ENCODE measurements at regions not wholly inside any gene's neighbourhood (a gene's known extent, or its start where the extent isn't known, plus 50 kb on each side); places are given as distances from the start of the nearest gene placed in this dataset.

GRCh38 chr14:97312910-97313309, 515.7 kb downstream of the VRK1 start:
- no peak for DNase-seq

GRCh38 chr14:97315790-97316189, 518.6 kb downstream of the VRK1 start:
- DNase-seq: no peak

GRCh38 chr14:97318380-97318779, 521.2 kb downstream of the VRK1 start:
- DNase-seq: no peak

- DNase-seq: peak; percentile 15
Measured at GRCh38 chr14:97319691-97320090, 522.5 kb downstream of the VRK1 start.

- no peak for DNase-seq
Measured at GRCh38 chr14:97328743-97329142, 531.6 kb downstream of the VRK1 start.

- DNase-seq: no peak
Measured at GRCh38 chr14:97329701-97330100, 532.5 kb downstream of the VRK1 start.

GRCh38 chr14:97331058-97331457, 533.9 kb downstream of the VRK1 start:
- no peak for DNase-seq

GRCh38 chr14:97331526-97331925, 534.3 kb downstream of the VRK1 start:
- no peak for DNase-seq

GRCh38 chr14:97336179-97336578, 539.0 kb downstream of the VRK1 start:
- DNase-seq: no peak

GRCh38 chr14:97336816-97337215, 539.6 kb downstream of the VRK1 start:
- DNase-seq: no peak

GRCh38 chr14:97337267-97337666, 540.1 kb downstream of the VRK1 start:
- DNase-seq: no peak

GRCh38 chr14:97337670-97338069, 540.5 kb downstream of the VRK1 start:
- DNase-seq: no peak

GRCh38 chr14:97344666-97345065, 547.5 kb downstream of the VRK1 start:
- no peak for DNase-seq

GRCh38 chr14:97346675-97347074, 549.5 kb downstream of the VRK1 start:
- DNase-seq: no peak

GRCh38 chr14:97349463-97349862, 552.3 kb downstream of the VRK1 start:
- no peak for DNase-seq

- DNase-seq: no peak
Measured at GRCh38 chr14:97349946-97350345, 552.8 kb downstream of the VRK1 start.

GRCh38 chr14:97350415-97350814, 553.2 kb downstream of the VRK1 start:
- DNase-seq: no peak

GRCh38 chr14:97350894-97351731, 553.9 kb downstream of the VRK1 start:
- DNase-seq: no peak

- DNase-seq: no peak
Measured at GRCh38 chr14:97353102-97353501, 555.9 kb downstream of the VRK1 start.

GRCh38 chr14:97354119-97354722, 557.0 kb downstream of the VRK1 start:
- DNase-seq: no peak

GRCh38 chr14:97359341-97359740, 562.2 kb downstream of the VRK1 start:
- DNase-seq: no peak

- DNase-seq: no peak
Measured at GRCh38 chr14:97361181-97361580, 564.0 kb downstream of the VRK1 start.

GRCh38 chr14:97361958-97362357, 564.8 kb downstream of the VRK1 start:
- peak; percentile 14 for DNase-seq

GRCh38 chr14:97366400-97366799, 569.2 kb downstream of the VRK1 start:
- DNase-seq: no peak

- no peak for DNase-seq
Measured at GRCh38 chr14:97367278-97367677, 570.1 kb downstream of the VRK1 start.
